Ammon's horn (tissue), 1 donor: ENCODE measurements at regions not wholly inside any gene's neighbourhood (a gene's known extent, or its start where the extent isn't known, plus 50 kb on each side); places are given as distances from the start of the nearest gene placed in this dataset.
"Not testable (repeated sequence)": the region's sequence is repeated elsewhere in the genome, so short reads cannot be mapped to it uniquely, and the experiment has no call there.

Experiments used
- DNase-seq: peaks from one replicate; pipeline ENCODE4 v3.0.0-alpha.2; 2016; ENCODE audit warnings: low spot score

DNA sequence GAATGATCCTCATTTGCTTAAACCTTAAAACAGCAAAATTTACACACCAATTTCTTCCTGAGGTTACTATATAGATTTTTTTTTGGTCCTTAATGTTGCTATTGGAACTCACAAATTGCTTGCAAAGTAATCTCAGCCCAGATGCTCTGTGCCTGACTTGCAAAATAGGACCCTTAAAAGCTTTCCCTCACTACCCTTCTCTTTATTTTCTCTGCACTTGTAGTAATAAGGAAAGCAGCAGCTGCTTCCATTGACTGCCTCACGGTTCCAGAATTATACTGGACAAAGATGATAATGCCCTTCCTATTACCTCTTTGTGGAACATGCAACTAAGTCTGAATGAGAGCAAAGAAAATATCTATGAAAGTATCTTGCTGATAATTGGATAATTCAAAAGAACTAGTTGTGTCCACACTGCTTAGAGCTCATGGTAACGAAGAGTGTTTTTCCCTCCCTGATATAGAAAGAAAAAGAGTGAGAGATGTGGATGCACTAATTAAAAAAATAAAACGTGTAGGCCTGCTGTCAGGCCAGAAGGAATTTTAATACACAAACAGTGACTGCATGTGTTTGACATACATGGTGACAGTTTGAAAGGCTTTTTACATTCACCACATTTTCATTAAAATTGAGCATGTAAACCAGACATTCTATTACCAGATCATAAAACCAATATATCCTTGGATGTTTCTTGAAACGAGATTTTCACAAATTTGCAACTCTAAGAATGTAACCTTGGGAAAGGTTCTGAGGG is 783.1 kb downstream of the GBE1 start:
- no peak for DNase-seq

GRCh38 chr3:80970292-80970691 is 791.2 kb downstream of the GBE1 start:
- DNase-seq = no peak

DNA sequence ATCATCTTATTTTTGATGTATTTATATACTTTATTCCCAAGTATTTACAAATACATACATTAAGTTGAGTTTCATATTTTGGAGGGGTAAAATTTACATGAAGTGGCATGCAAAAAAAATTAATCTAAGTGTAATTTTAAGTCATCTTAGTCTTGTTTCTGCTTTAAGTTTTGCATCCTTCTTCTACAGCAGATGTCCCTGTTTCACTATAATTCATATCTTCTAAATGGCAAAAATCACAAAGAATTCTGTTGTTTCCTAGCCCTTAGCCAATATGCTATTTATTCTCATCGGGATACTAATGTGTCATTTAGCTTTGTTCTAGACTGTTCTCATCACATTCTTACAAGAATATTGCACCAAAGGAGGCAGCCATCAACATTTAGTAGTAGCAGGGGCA is 831.9 kb downstream of the GBE1 start:
- no peak for DNase-seq

DNA sequence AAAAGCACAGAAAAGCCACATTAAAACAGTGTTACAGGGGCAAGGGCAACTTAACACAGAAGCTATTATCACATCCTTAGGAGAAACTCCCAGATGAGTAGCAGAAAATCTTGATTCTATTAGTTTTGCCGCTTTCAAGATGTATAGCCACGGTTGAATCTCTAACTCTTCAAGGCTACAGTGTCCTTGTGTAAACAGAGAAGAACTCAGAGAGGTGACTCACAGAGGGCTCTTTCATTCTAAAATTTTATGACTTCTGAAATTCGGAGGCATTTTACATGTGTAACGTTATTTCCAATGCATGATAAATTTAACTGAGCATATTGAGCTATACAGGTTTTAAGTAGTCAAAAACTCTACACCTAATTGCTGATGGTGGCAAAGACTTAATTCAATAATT is 846.6 kb downstream of the GBE1 start:
- no peak for DNase-seq

DNA sequence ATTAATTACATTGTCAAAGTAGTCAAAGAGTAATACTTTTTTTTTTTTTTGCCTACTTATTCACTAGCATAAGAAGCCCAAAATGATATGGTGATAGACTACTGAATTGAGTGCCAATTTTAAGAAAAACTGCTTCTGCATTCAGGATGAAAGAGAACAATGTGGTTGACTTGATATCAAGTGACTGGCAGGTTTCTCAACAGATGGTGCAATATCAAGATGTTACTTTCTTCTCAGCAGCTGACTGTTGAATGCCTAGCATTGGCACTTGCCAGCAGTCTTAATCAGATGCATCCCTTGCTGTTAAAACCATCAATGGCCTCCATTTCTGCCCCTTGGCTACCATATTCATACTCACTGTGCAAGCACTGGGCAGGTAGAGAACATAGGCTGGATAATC is 863.2 kb downstream of the GBE1 start:
- peak; percentile 7 for DNase-seq

DNA sequence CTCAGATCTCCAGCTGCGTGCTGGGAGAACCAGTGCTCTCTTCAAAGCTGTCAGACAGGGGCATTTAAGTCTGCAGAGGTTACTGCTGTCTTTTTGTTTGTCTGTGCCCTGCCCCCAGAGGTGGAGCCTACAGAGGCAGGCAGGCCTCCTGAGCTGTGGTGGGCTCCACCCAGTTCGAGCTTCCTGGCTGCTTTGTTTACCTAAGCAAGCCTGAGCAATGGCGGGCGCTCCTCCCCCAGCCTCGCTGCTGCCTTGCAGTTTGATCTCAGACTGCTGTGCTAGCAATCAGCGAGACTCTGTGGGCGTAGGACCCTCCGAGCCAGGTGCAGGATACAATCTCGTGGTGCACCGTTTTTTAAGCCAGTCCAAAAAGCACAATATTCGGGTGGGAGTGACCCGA is 864.4 kb downstream of the GBE1 start:
- DNase-seq = not testable (repeated sequence)

GRCh38 chr3:80890571-80890970 is 870.9 kb downstream of the GBE1 start:
- no peak for DNase-seq

DNA sequence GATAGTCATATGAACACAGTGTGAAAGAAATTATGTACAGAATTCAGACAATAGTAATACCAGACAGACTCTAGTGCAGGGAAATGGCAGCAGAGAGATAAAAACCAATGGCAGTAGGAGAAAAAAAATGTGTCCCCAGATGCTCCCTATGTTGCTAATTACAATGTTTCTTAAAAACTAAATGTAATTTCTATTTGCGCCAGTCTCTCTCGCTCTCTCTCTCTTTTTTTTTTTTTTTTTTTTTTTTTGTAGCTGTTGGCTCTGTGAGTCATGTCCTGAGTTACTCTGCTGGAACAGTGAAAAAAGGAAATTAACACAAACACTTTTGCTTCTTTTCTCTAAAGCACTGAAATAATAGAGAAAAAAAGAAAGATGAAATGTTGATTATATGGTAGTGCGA is 871.9 kb downstream of the GBE1 start:
- DNase-seq = no peak

GRCh38 chr3:80870476-80871041 is 890.9 kb downstream of the GBE1 start:
- DNase-seq = no peak

GRCh38 chr3:80855482-80855881 is 906.0 kb downstream of the GBE1 start:
- DNase-seq = no peak

DNA sequence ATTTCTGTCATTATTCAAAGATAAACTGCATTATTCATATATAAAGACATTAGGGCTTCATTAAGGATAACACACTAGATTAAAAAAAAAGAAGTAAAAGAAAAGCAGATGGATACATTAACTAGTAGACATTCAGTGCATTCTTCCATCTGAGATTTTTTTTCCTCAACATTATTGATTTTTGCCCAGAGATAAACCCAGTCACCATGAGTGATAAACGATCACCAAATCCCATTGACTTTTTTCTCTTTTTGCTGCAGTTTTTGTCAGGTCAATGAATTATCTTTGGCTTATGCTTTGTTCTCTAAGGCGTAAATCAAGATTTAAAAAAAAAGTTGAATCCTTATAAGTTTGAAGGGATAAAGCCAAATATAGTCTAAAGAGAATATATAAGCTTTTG is 925.0 kb downstream of the GBE1 start:
- no peak for DNase-seq

DNA sequence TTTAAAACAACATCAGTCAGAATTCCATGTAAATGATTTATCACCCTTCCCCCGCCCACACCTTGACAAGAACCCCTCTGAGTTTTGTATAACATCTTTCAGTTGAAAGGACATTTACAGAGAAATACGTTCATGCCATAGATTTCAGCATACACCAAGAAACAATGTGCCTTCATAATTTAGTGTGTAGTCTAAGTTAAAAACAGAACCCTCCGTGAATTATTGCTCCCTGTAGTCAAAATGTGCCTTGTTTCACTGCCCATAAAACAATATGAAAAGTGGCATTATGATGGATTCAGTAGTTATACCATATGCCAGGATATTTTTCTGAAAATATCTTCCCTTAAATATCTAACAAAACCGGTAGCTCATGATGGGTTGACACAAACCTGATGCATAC is 953.9 kb downstream of the GBE1 start:
- no peak for DNase-seq

- no peak for DNase-seq
Observed at GRCh38 chr3:80806673-80807072, 954.8 kb downstream of the GBE1 start.

GRCh38 chr3:80788914-80789313 is 972.5 kb downstream of the GBE1 start:
- no peak for DNase-seq

GRCh38 chr3:80785875-80786274 is 975.6 kb downstream of the GBE1 start:
- DNase-seq = no peak

DNA sequence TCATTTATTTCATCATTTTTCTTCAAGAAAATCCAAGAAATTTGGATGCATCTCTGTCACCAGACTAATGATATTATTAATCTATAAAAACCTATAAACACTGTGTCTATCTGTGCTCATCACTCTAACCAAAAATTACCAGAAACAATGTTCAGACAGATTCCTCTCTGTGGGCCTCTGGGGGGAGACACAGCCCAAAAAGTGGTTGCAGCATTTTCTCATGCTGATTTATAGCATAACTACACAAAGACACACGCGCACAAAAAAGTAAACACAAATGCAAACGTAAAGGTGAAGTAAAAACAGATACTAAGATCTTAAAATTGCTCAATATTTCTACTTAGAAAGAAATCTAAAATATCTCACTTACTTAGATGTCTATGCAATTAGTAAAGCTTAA is 976.0 kb downstream of the GBE1 start:
- peak; percentile 37 for DNase-seq

DNA sequence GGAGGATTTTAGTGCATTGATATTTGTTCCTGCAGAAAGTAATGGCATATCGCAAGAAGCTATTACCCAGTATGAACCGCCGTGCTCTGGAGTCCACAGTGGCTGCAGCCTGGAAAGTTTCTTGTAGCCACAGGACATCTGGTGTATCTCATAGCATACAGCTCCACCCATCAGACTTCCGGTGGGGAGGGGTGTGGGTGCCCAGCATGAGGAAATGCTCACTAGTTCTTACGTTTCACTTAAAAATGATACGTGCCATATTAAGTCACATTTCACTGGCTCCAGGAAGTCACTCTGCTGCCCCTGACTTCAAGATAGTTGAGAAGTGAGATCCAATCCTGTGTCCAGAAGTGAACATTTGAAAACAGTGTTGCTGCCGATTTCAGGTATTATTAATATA is 990.4 kb downstream of the GBE1 start:
- no peak for DNase-seq

- DNase-seq = no peak
Observed at GRCh38 chr3:80770106-80771074, 991.1 kb downstream of the GBE1 start.

DNA sequence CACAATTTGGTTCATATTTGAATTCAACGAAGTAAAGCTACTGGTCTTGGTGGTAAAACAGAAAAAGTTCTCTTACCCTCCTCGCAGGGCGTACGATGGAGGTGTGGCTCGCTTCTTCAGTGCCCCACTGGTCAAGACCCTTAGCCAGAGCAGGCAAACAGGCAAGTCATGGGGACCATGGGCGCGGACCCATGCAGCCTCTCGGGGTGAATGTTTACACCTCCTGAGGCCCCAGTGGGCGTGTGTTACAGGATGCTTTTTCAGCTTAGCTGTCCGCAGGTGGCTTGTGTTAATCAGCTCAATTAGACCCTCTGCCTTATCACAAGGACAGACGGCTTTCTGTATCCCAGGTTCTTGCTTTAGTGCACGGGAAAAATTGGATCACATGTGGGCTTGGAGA is 991.8 kb downstream of the GBE1 start:
- DNase-seq = no peak

- peak; percentile 3 for DNase-seq
Observed at GRCh38 chr3:80767604-80768003, 993.8 kb downstream of the GBE1 start.

- no peak for DNase-seq
Observed at GRCh38 chr3:80754969-80755368, 987.2 kb upstream of the ROBO1 start.

- no peak for DNase-seq
Observed at GRCh38 chr3:80753021-80753420, 985.2 kb upstream of the ROBO1 start.

DNA sequence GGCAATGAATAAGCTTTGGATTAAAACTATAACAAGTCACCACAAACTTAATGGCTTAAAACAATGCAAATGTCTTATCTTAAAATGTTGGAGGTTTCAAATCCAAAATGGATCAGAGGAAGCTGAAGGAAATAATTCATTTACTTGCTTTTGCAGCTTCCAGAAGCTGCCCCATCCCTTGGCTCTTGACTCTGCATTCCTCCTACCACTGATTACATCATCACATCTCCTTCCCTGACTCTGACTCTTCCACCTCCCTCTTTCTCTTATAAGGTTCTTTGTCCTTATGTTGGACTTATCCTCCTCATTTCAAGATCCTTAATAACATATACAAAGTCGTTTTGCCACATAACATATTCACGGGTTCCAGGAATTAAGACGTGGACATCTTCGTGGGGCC is 982.8 kb upstream of the ROBO1 start:
- no peak for DNase-seq
